Nephron progenitor cell (in vitro differentiated cells): ENCODE measurements at regions not wholly inside any gene's neighbourhood (a gene's known extent, or its start where the extent isn't known, plus 50 kb on each side); places are given as distances from the start of the nearest gene placed in this dataset.

Experiments used
- DNase-seq: peaks from one replicate; pipeline ENCODE4 v3.0.0; 2021
- H3K27ac Mint-ChIP-seq: 2 replicates; pipeline ENCODE4 v1.8.0; 2021; ENCODE audit warnings: mild to moderate bottlenecking, moderate library complexity, mixed read lengths
- H3K27me3 Mint-ChIP-seq: 2 replicates; pipeline ENCODE4 v1.8.0; 2021; ENCODE audit warnings: mild to moderate bottlenecking, low read depth, mixed read lengths; ENCODE audit not compliant: poor library complexity
- H3K36me3 Mint-ChIP-seq: 2 replicates; pipeline ENCODE4 v1.8.0; 2021; ENCODE audit warnings: low read depth, mixed read lengths
- H3K4me1 Mint-ChIP-seq: 2 replicates; pipeline ENCODE4 v1.8.0; 2021; ENCODE audit warnings: mixed read lengths
- H3K4me3 Mint-ChIP-seq: 2 replicates; pipeline ENCODE4 v1.8.0; 2021; ENCODE audit warnings: mild to moderate bottlenecking, moderate library complexity, mixed read lengths
- H3K9me3 Mint-ChIP-seq: 2 replicates; pipeline ENCODE4 v1.8.0; 2021; ENCODE audit warnings: mild to moderate bottlenecking, moderate library complexity, mixed read lengths
- CTCF ChIP-seq: fragments of 200-600 bp; sonication (generic); IDR thresholded peaks from 2 replicates; pipeline ENCODE4 v1.5.0; 2021; ENCODE audit warnings: antibody characterized with exemption

GRCh38 chr18:22044474-22045220, 124.7 kb upstream of the GATA6 start:
- H3K36me3 Mint-ChIP-seq: no peaks in the 10 kb centered on the region
- H3K4me1 Mint-ChIP-seq: peaks cover 26% of the 10 kb centered on the region
- H3K27me3 Mint-ChIP-seq: peaks cover 9% of the 10 kb centered on the region
- no peak overlapping the region for H3K27ac Mint-ChIP-seq
- no peaks in the 10 kb centered on the region for H3K9me3 Mint-ChIP-seq
- DNase-seq: no peak
- no peak for TF ChIP-seq CTCF
- H3K4me3 Mint-ChIP-seq: no peak overlapping the region

- Mint-ChIP-seq H3K27ac (no peak overlapping the region), H3K36me3 (no peaks in the 10 kb centered on the region), H3K27me3 (peaks cover 9% of the 10 kb centered on the region), H3K4me3 (no peak overlapping the region), H3K4me1 (peaks cover 26% of the 10 kb centered on the region), H3K9me3 (no peaks in the 10 kb centered on the region)
- TF ChIP-seq CTCF: no peak
- no peak for DNase-seq
These were observed 124.0 kb upstream of the GATA6 start for GRCh38 chr18:22045221-22045918.

GRCh38 chr18:22046473-22046872, 122.9 kb upstream of the GATA6 start:
- Mint-ChIP-seq H3K36me3 (no peaks in the 10 kb centered on the region), H3K27ac (no peak overlapping the region), H3K4me1 (peaks cover 26% of the 10 kb centered on the region), H3K27me3 (peaks cover 13% of the 10 kb centered on the region), H3K9me3 (no peaks in the 10 kb centered on the region), H3K4me3 (no peak overlapping the region)
- TF ChIP-seq CTCF: no peak
- no peak for DNase-seq

- H3K4me1 Mint-ChIP-seq: peaks cover 22% of the 10 kb centered on the region
- no peak for TF ChIP-seq CTCF
These were observed 121.9 kb upstream of the GATA6 start for GRCh38 chr18:22047485-22047884.

GRCh38 chr18:22048221-22048620, 121.2 kb upstream of the GATA6 start:
- Mint-ChIP-seq H3K27ac (no peak overlapping the region), H3K4me3 (no peak overlapping the region), H3K4me1 (peaks cover 22% of the 10 kb centered on the region), H3K9me3 (no peaks in the 10 kb centered on the region), H3K27me3 (peaks cover 18% of the 10 kb centered on the region), H3K36me3 (no peaks in the 10 kb centered on the region)
- DNase-seq: no peak
- TF ChIP-seq CTCF: no peak

More at GRCh38 chr18:22047485-22047884, 121.9 kb upstream of the GATA6 start:
- Mint-ChIP-seq H3K27me3 (peaks cover 14% of the 10 kb centered on the region), H3K27ac (no peak overlapping the region), H3K9me3 (no peaks in the 10 kb centered on the region), H3K36me3 (no peaks in the 10 kb centered on the region), H3K4me3 (no peak overlapping the region)
- DNase-seq: no peak
